OCI-LY7 (cell line): ENCODE measurements at regions not wholly inside any gene's neighbourhood (a gene's known extent, or its start where the extent isn't known, plus 50 kb on each side); places are given as distances from the start of the nearest gene placed in this dataset.

Experiments used
- BruUV-seq: library from RNA; stranded (reverse); fragments of 400-500 nt; replicated peaks from 2 replicates; lab custom pipeline; 2021; lab: Mats Ljungman, UMichigan
- CTCF ChIA-PET: fragments of 300-600 bp; sonication (Branson Sonifier 250); formaldehyde crosslinking; loops from one replicate; lab custom pipeline; 2022; ENCODE audit warnings: antibody characterized with exemption; ENCODE audit not compliant: unreplicated experiment; lab: Charles Lee
- POLR2A ChIA-PET: fragments of 300-600 bp; sonication (Branson Sonifier 250); formaldehyde crosslinking; loops from one replicate; lab custom pipeline; 2022; ENCODE audit warnings: antibody characterized with exemption; lab: Charles Lee
- DNase-seq: peaks from one replicate; pipeline ENCODE4 v3.0.0-alpha.2; 2015; ENCODE audit warnings: low spot score
- H2AFZ ChIP-seq: fragments of 200-600 bp; sonication (generic), shearing (Covaris generic); 2 replicates; pipeline ENCODE4 v1.6.1; 2014; ENCODE audit warnings: mild to moderate bottlenecking, antibody characterized with exemption, low read length, moderate library complexity
- H3K27ac ChIP-seq: fragments of 200-600 bp; sonication (generic); 2 replicates; pipeline ENCODE4 v1.5.1; 2014; ENCODE audit warnings: mixed run types, low read depth, mild to moderate bottlenecking, moderate library complexity, low read length, inconsistent platforms; ENCODE audit not compliant: poor library complexity, severe bottlenecking
- H3K36me3 ChIP-seq: fragments of 200-600 bp; sonication (generic); 2 replicates; pipeline ENCODE4 v1.6.1; 2014; ENCODE audit warnings: mild to moderate bottlenecking, antibody characterized with exemption, low read length, moderate library complexity, mixed read lengths; ENCODE audit not compliant: insufficient read depth
- H3K4me1 ChIP-seq: fragments of 200-600 bp; sonication (generic); 2 replicates; pipeline ENCODE4 v1.5.1; 2014; ENCODE audit warnings: mild to moderate bottlenecking, low read length; ENCODE audit not compliant: insufficient read depth, poor library complexity, severe bottlenecking
- H3K4me2 ChIP-seq: fragments of 200-600 bp; sonication (generic); 2 replicates; pipeline ENCODE4 v1.6.1; 2014; ENCODE audit warnings: mild to moderate bottlenecking, low read length
- H3K4me3 ChIP-seq: fragments of 200-600 bp; sonication (generic); 2 replicates; pipeline ENCODE4 v1.5.1; 2014; ENCODE audit warnings: mild to moderate bottlenecking, low read depth, low read length; ENCODE audit not compliant: poor library complexity, severe bottlenecking
- H3K79me2 ChIP-seq: fragments of 200-600 bp; sonication (generic); 2 replicates; pipeline ENCODE4 v1.6.1; 2016; ENCODE audit warnings: low read depth, mild to moderate bottlenecking, low read length, moderate library complexity, mixed read lengths; ENCODE audit not compliant: insufficient read depth
- H3K9me2 ChIP-seq: fragments of 200-600 bp; sonication (generic); 2 replicates; pipeline ENCODE4 v1.6.1; 2016; ENCODE audit warnings: mild to moderate bottlenecking, low read length, mixed read lengths; ENCODE audit not compliant: insufficient read depth
- H3K9me3 ChIP-seq: fragments of 200-600 bp; sonication (generic); 2 replicates; pipeline ENCODE4 v1.6.1; 2014; ENCODE audit warnings: mild to moderate bottlenecking, mixed run types, low read length, mixed read lengths
- H4K20me1 ChIP-seq: fragments of 200-600 bp; sonication (generic); 2 replicates; pipeline ENCODE4 v1.6.1; 2014; ENCODE audit warnings: mild to moderate bottlenecking, antibody characterized with exemption, low read length, moderate library complexity, mixed read lengths; ENCODE audit not compliant: insufficient read depth
- CTCF ChIP-seq: fragments of 200-600 bp; sonication (generic); conservative IDR thresholded peaks from 2 replicates; pipeline ENCODE4 v1.5.1; 2014; ENCODE audit warnings: mild to moderate bottlenecking, antibody characterized with exemption, low read length, moderate library complexity, mixed read lengths
- EZH2phosphoT487 ChIP-seq: fragments of 200-600 bp; sonication (generic); IDR thresholded peaks from 2 replicates; pipeline ENCODE4 v1.6.1; 2018; ENCODE audit warnings: low read depth, borderline replicate concordance, mild to moderate bottlenecking, mixed run types, antibody characterized with exemption, low read length, moderate library complexity, mixed read lengths
- intact Hi-C: fragments of 100-400 bp; cut with micrococcal nuclease; formaldehyde crosslinking; loops from one replicate; pipeline ENCODE4 v1.10.0; 2022; ENCODE audit not compliant: unreplicated experiment

DNA sequence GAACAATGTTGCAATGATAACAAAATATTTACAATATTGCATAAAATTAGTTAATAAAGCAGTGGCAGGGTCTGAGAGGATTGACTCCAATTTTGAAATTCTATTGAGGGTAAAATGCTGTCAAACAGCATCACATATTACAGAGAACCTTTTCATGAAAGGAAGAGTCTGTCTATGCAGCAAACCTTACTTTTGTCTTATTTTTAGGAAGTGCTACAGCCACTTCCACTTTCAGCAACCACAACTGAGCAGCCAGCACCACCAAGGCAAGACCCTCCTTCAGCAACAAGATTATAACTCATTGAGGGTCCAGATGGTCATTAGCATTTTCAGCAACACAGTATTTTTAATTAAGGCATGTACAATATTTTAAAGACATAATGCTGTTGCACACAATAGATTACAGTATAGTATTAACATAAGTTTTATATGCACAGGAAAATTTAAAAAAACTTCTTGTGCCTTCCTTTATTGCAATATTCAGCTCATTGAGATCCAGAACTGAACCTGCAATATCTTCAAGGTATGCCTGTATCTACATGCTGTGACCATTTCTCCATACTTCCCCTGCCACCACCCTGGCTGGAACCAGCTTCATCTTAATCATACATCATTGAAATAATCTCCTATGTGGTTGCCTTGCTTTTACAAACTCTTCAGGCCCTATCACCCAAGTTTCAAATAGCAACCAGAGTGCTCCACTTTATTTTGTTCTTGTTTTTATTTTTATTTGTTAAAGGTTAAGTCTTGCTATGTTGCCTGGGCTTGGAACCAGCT is 711.2 kb downstream of the KCNA4 start:
- H3K9me2 ChIP-seq, result no peaks in the 10 kb centered on the region
- H3K4me1 ChIP-seq, result no peaks in the 10 kb centered on the region
- H3K27ac ChIP-seq, result no peak overlapping the region
- H3K9me3 ChIP-seq, result no peaks in the 10 kb centered on the region
- H3K36me3 ChIP-seq, result no peaks in the 10 kb centered on the region
- no TSS peak for BruUV-seq
- TF ChIP-seq CTCF (no peak), EZH2phosphoT487 (no peak)
- POLR2A ChIA-PET, result no interaction called here
- H4K20me1 ChIP-seq, result no peaks in the 10 kb centered on the region
- no peak for DNase-seq
- intact Hi-C loops, result no loop called here
- no peaks in the 10 kb centered on the region for H3K79me2 ChIP-seq
- no peak overlapping the region for H3K4me2 ChIP-seq
- CTCF ChIA-PET, result no interaction called here
- H2AFZ ChIP-seq, result no peak overlapping the region
- H3K4me3 ChIP-seq, result no peak overlapping the region

- Histone ChIP-seq H3K9me2 (no peaks in the 10 kb centered on the region), H3K27ac (no peak overlapping the region), H3K9me3 (no peaks in the 10 kb centered on the region), H3K79me2 (no peaks in the 10 kb centered on the region), H3K36me3 (no peaks in the 10 kb centered on the region), H3K4me1 (no peaks in the 10 kb centered on the region), H2AFZ (no peak overlapping the region), H3K4me2 (no peak overlapping the region), H3K4me3 (no peak overlapping the region), H4K20me1 (no peaks in the 10 kb centered on the region)
- ChIA-PET POLR2A (no interaction called here), CTCF (no interaction called here)
- TF ChIP-seq EZH2phosphoT487, result no peak
- TF ChIP-seq CTCF, result no peak
- no TSS peak for BruUV-seq
- intact Hi-C loops, result no loop called here
- no peak for DNase-seq
Measured at GRCh38 chr11:29300420-29300819, 716.4 kb downstream of the KCNA4 start.

GRCh38 chr11:29296680-29297079 is 720.1 kb downstream of the KCNA4 start:
- Histone ChIP-seq H3K36me3 (no peaks in the 10 kb centered on the region), H2AFZ (no peak overlapping the region), H3K27ac (no peak overlapping the region), H3K9me2 (no peaks in the 10 kb centered on the region), H3K9me3 (no peaks in the 10 kb centered on the region), H3K4me1 (no peaks in the 10 kb centered on the region), H3K4me3 (no peak overlapping the region), H3K79me2 (no peaks in the 10 kb centered on the region), H4K20me1 (no peaks in the 10 kb centered on the region), H3K4me2 (no peak overlapping the region)
- ChIA-PET POLR2A (no interaction called here), CTCF (no interaction called here)
- no TSS peak for BruUV-seq
- intact Hi-C loops, result no loop called here
- TF ChIP-seq CTCF, result no peak
- TF ChIP-seq EZH2phosphoT487, result no peak
- no peak for DNase-seq
